Kidney epithelial cell (primary cell): ENCODE measurements at regions not wholly inside any gene's neighbourhood (a gene's known extent, or its start where the extent isn't known, plus 50 kb on each side); places are given as distances from the start of the nearest gene placed in this dataset.
"Not testable (repeated sequence)": the region's sequence is repeated elsewhere in the genome, so short reads cannot be mapped to it uniquely, and the experiment has no call there.

ENCODE experiments used
- DNase-seq: peaks from one replicate; pipeline ENCODE4 v3.0.0-alpha.2; 2010; ENCODE audit warnings: low read depth
- H3K27me3 ChIP-seq: 2 replicates; pipeline ENCODE4 v1.6.0; 2011; ENCODE audit warnings: low read length; ENCODE audit not compliant: control insufficient read depth, insufficient read depth
- H3K36me3 ChIP-seq: 2 replicates; pipeline ENCODE4 v1.5.1; 2011; ENCODE audit warnings: low read length; ENCODE audit not compliant: control insufficient read depth, insufficient read depth
- H3K4me3 ChIP-seq: 2 replicates; pipeline ENCODE4 v1.5.1; 2011; ENCODE audit warnings: low read depth, mild to moderate bottlenecking, control low read depth, low read length
- CTCF ChIP-seq: IDR thresholded peaks from 2 replicates; pipeline ENCODE4 v1.5.1; 2011; ENCODE audit warnings: mild to moderate bottlenecking, moderate library complexity, low read length, control low read depth, inconsistent platforms; ENCODE audit not compliant: insufficient read depth, poor library complexity, severe bottlenecking

DNA sequence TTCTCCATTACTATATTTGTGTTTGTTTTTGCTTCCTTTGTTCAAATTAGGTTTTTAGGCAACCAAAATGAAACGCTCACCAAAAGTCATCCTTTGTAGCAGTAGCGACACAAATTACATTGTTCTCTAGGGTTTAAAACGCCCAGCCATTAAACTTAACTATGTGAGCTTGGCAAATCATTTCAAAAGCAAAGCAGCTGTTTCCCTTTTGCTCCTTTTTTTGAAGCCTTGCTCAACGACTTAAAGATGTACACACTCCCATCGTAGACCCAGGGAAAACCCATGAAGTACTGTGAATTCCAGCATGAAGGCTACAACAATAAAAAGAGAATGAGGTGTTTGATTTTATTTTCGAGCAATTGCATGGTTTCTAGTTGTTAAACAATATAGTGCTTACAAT is 106.7 kb downstream of the RAP2A start:
- TF ChIP-seq CTCF: no peak
- H3K36me3 ChIP-seq: no peaks in the 10 kb centered on the region
- no peak for DNase-seq
- H3K4me3 ChIP-seq: no peak overlapping the region
- H3K27me3 ChIP-seq: no peaks in the 10 kb centered on the region

GRCh38 chr13:97542102-97542685 is 108.2 kb downstream of the RAP2A start:
- DNase-seq: no peak
- no peak for TF ChIP-seq CTCF
- H3K27me3 ChIP-seq: no peaks in the 10 kb centered on the region
- no peaks in the 10 kb centered on the region for H3K36me3 ChIP-seq
- H3K4me3 ChIP-seq: no peak overlapping the region

DNA sequence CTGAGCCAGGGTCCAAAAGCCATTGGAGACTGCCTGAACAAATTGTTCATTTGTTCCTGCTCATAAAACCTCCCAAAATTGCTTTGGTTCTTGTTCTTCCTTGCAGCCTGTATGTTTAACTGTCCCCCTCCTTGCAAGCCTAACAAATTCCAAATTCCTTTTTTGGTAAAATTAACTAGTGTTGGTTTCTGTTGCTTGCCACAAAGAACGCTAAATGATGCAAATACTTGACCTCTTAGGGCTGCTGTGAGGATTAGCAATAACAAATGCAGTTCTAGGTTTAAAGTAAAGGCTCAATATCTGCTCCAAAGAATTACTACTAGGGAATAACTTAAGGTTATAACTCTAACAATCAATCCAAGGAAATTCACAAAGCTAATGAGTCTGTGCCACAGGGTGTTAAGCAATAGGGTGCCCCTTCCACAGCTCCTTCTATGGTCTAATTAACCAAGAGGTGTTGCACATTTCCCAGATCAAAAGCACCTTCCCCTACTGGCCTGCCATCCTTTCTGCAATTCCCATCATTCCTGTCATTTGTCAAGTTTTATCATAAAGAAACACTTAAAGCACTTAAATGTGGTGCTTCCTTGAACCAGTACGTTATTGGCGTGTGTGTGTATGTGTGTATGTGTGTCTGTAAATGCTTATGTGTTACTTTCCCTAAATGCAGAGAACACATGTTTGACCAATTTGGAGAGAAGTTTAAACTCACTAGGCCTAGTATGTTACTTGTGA is 110.2 kb downstream of the RAP2A start:
- Histone ChIP-seq H3K27me3 (no peaks in the 10 kb centered on the region), H3K4me3 (no peak overlapping the region), H3K36me3 (no peaks in the 10 kb centered on the region)
- DNase-seq: no peak
- TF ChIP-seq CTCF: no peak

DNA sequence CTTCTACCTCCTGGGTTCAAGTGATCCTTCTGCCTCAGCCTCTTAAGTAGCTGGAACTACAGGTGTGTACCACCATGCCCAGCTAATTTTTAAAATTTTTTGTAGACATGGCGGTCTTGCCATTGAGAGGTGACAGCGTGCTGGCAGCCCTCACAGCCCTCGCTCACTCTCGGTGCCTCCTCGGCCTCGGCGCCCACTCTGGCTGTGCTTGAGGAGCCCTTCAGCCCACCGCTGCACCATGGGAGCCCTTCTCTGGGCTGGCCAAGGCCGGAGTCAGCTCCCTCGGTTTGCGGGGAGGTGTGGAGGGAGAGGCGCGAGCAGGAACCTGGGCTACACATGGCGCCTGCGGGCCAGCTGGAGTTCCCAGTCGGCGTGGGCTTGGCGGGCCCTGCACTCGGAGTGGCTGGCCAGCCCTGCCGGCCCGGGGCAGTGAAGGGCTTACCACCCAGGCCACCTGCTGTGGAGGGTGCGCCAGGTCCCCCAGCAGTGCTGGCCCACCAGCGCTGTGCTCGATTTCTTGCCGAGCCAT is 111.1 kb downstream of the RAP2A start:
- not testable (repeated sequence) for DNase-seq, H3K36me3 ChIP-seq, H3K27me3 ChIP-seq, H3K4me3 ChIP-seq

DNA sequence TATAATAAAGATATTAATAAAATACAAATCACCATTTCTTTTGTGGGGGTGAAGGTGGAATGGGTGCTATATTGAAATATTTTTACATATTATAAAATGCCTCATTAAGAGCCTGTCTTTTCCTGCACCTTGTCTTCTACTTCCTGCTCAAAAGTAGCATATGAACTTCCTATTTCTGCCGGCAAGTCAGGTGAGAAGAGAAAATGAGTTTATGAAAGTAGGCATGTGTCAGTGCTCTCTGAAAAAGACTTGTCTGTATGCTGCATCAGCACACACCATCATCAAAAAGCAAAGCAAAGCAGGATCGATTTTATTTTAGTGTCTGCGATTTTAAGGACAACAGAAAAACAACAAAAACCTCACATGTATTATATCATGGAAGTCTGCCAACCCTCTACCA is 114.2 kb downstream of the RAP2A start:
- Histone ChIP-seq H3K4me3 (no peak overlapping the region), H3K36me3 (no peaks in the 10 kb centered on the region), H3K27me3 (no peaks in the 10 kb centered on the region)
- TF ChIP-seq CTCF: no peak
- DNase-seq: no peak

- H3K27me3 ChIP-seq: no peaks in the 10 kb centered on the region
- no peaks in the 10 kb centered on the region for H3K36me3 ChIP-seq
- no peak for DNase-seq
- TF ChIP-seq CTCF: no peak
- H3K4me3 ChIP-seq: no peak overlapping the region
Observed at GRCh38 chr13:97548711-97549110, 114.7 kb downstream of the RAP2A start.
